A673 (cell line): ENCODE measurements at regions not wholly inside any gene's neighbourhood (a gene's known extent, or its start where the extent isn't known, plus 50 kb on each side); places are given as distances from the start of the nearest gene placed in this dataset.

Experiments used
- EZH2 ChIP-seq: fragments of 200-600 bp; sonication (generic); IDR thresholded peaks from 2 replicates; pipeline ENCODE4 v1.6.1; 2017; ENCODE audit warnings: borderline replicate concordance, low read depth, mild to moderate bottlenecking, mixed read lengths, antibody characterized with exemption, low read length; ENCODE audit not compliant: poor library complexity, severe bottlenecking
- TF ChIP-seq, protein P1 (sequence below): fragments of 300-800, 200-600 bp; sonication (generic); conservative IDR thresholded peaks from 2 replicates; pipeline ENCODE4 v1.5.1; 2017; ENCODE audit warnings: low read depth, mild to moderate bottlenecking, antibody characterized with exemption, low read length, moderate library complexity, mixed read lengths

DNA sequence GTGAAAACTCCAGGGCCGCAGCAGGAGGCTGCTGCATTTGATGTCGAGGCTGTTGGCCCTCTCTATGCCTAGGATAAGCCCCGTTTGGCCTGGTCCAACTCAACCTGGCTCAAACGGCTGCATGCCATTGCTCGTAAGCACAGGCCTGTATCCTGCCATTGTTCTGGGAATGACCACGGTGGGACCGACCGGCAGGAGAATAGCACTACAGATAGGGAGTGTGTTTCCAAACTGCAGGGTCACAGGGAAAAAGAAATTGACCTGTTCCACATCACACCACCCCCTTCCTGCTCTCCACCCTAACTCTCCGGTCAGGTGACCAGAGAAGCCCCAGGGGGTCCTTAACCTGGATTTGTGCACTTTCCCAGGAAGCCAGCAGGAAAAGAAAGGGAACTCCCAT lies 278.7 kb upstream of the KLF4 start:
- no peak for TF ChIP-seq EZH2
- TF ChIP-seq, protein P1, sequence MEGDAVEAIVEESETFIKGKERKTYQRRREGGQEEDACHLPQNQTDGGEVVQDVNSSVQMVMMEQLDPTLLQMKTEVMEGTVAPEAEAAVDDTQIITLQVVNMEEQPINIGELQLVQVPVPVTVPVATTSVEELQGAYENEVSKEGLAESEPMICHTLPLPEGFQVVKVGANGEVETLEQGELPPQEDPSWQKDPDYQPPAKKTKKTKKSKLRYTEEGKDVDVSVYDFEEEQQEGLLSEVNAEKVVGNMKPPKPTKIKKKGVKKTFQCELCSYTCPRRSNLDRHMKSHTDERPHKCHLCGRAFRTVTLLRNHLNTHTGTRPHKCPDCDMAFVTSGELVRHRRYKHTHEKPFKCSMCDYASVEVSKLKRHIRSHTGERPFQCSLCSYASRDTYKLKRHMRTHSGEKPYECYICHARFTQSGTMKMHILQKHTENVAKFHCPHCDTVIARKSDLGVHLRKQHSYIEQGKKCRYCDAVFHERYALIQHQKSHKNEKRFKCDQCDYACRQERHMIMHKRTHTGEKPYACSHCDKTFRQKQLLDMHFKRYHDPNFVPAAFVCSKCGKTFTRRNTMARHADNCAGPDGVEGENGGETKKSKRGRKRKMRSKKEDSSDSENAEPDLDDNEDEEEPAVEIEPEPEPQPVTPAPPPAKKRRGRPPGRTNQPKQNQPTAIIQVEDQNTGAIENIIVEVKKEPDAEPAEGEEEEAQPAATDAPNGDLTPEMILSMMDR, result no peak
